ENCODE measurements at regions not wholly inside any gene's neighbourhood (a gene's known extent, or its start where the extent isn't known, plus 50 kb on each side); places are given as distances from the start of the nearest gene placed in this dataset.

DNA sequence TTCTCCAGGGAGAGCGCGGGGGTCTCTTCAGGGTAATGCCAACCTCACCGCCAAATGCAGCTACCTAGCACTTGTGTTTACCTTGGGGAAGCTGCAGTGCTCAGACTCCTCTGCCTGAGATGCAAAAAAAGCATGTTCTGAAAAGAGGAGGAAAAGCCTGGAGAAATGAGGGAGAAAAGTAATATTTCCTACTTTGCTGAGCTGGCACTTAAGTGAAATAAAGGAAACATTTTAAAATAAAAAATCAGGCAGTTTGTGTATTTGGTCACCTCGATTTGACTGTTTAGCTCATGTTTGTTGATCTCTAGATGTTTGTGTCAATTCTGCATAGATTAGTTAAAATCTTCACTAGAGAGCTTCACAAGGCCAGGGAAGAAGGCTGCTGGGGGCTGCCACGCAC is 487.2 kb downstream of the QKI start:
- intact Hi-C loops (cut with DNase I): no loop called here
- Histone ChIP-seq H3K9me3 (no peaks in the 10 kb centered on the region), H3K27me3 (no peaks in the 10 kb centered on the region), H3K36me3 (no peaks in the 10 kb centered on the region), H3K27ac (no peak overlapping the region), H3K4me1 (no peaks in the 10 kb centered on the region), H3K4me3 (no peak overlapping the region)
- TF ChIP-seq POLR2AphosphoS5 (IDR thresholded peaks at IDR 0.05; ENCODE audit: insufficient read depth in 1 of 2, low read depth in 1 of 2) (no peak), POLR2A (IDR thresholded peaks at IDR 0.05) (no peak), CTCF (IDR thresholded peaks at IDR 0.05) (no peak)
- DNase-seq (ENCODE audit: extremely low spot score in 2 of 2): no peak

DNA sequence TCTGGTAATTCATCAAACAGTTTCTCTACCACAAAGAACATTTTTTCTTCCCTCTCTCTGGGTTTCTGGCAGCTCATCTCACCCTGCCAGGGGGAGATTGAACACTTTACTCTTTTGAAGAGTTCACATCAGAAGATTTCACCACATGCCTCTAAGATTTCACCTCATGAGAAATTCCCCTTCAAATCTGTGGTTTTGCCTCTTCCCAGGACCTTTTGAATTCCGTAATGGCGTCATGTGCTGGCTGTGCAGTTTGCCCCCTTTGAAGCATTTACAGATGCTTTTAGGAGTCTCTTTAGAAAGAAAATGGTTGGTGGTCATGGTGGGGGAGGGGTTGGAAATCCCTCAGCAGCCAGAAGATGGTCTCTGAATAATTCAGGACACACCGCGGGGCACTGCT is 486.1 kb downstream of the QKI start:
- Histone ChIP-seq H3K27me3 (no peaks in the 10 kb centered on the region), H3K36me3 (no peaks in the 10 kb centered on the region), H3K27ac (no peak overlapping the region), H3K4me3 (no peak overlapping the region), H3K9me3 (no peaks in the 10 kb centered on the region), H3K4me1 (no peaks in the 10 kb centered on the region)
- no peak for DNase-seq (ENCODE audit: extremely low spot score in 2 of 2)
- intact Hi-C loops (cut with DNase I): no loop called here
- TF ChIP-seq POLR2A (IDR thresholded peaks at IDR 0.05) (no peak), POLR2AphosphoS5 (IDR thresholded peaks at IDR 0.05; ENCODE audit: insufficient read depth in 1 of 2, low read depth in 1 of 2) (no peak)

GRCh38 chr6:163897669-163898068 is 483.2 kb downstream of the QKI start:
- H3K9me3 ChIP-seq: no peaks in the 10 kb centered on the region
- intact Hi-C loops (cut with DNase I): no loop called here
- DNase-seq (ENCODE audit: extremely low spot score in 2 of 2): no peak
- no peaks in the 10 kb centered on the region for H3K36me3 ChIP-seq
- no peak overlapping the region for H3K4me3 ChIP-seq
- TF ChIP-seq CTCF (IDR thresholded peaks at IDR 0.05): no peak
- no peak for TF ChIP-seq POLR2AphosphoS5 (IDR thresholded peaks at IDR 0.05; ENCODE audit: insufficient read depth in 1 of 2, low read depth in 1 of 2)
- TF ChIP-seq POLR2A (IDR thresholded peaks at IDR 0.05): no peak
- H3K27ac ChIP-seq: no peak overlapping the region
- H3K27me3 ChIP-seq: no peaks in the 10 kb centered on the region
- H3K4me1 ChIP-seq: no peaks in the 10 kb centered on the region

DNA sequence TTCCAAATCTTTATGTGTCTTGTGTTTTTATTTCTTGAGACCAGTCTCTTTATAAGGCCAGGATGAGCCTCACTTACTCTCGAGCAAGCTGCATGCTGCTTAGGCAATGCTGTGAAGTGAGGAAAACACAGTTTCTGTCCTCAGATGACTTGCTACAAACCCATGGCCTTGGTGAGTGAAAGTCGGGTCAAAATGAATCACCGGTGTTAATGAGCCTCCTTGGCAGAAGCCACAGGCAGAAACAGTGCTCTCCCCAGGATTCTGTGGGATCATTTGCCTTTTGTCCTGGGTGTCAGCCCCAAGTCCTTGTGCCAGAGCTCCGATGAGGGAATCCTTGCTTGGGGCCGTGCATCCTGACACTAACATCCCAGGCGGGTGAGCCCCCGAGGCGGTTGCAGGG is 482.5 kb downstream of the QKI start:
- Histone ChIP-seq H3K4me1 (no peaks in the 10 kb centered on the region), H3K9me3 (no peaks in the 10 kb centered on the region), H3K36me3 (no peaks in the 10 kb centered on the region), H3K4me3 (no peak overlapping the region), H3K27me3 (no peaks in the 10 kb centered on the region), H3K27ac (no peak overlapping the region)
- no peak for TF ChIP-seq POLR2AphosphoS5 (IDR thresholded peaks at IDR 0.05; ENCODE audit: insufficient read depth in 1 of 2, low read depth in 1 of 2)
- TF ChIP-seq CTCF (IDR thresholded peaks at IDR 0.05): no peak
- TF ChIP-seq POLR2A (IDR thresholded peaks at IDR 0.05): no peak
- no peak for DNase-seq (ENCODE audit: extremely low spot score in 2 of 2)
- intact Hi-C loops (cut with DNase I): no loop called here

DNA sequence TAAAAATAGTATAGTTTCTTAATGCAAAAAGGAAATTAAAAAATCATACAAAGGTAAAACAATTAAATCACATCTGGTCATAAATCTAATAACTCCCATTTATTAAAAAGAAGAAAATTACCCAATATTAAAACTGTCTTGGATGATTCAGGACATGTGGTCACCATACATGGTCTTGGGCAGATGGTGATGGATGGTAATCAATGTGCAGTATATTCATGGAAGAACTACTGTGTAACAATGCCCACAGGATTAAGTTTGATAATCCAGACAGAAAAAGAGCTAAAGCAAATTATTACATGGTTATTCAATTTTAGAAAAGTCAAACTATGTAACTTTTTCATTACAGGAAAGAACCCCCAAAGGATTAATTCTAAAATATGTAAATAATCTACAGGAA is 480.6 kb downstream of the QKI start:
- intact Hi-C loops (cut with DNase I): no loop called here

More for the DNA sequence above, 480.6 kb downstream of the QKI start:
- DNase-seq (ENCODE audit: extremely low spot score in 2 of 2): no peak
- Histone ChIP-seq H3K36me3 (no peaks in the 10 kb centered on the region), H3K9me3 (no peaks in the 10 kb centered on the region), H3K4me1 (no peaks in the 10 kb centered on the region), H3K27me3 (no peaks in the 10 kb centered on the region), H3K27ac (no peak overlapping the region), H3K4me3 (no peak overlapping the region)
- TF ChIP-seq POLR2AphosphoS5 (IDR thresholded peaks at IDR 0.05; ENCODE audit: insufficient read depth in 1 of 2, low read depth in 1 of 2) (no peak), POLR2A (IDR thresholded peaks at IDR 0.05) (no peak), CTCF (IDR thresholded peaks at IDR 0.05) (no peak)
